WTC11 (cell line): ENCODE measurements at regions not wholly inside any gene's neighbourhood (a gene's known extent, or its start where the extent isn't known, plus 50 kb on each side); places are given as distances from the start of the nearest gene placed in this dataset.

Experiments used
- ZNF263 ChIP-seq: sonication (generic); formaldehyde crosslinking; IDR thresholded peaks from 2 replicates; pipeline ENCODE4 v1.8.1; 2022; ENCODE audit warnings: low read depth, mild to moderate bottlenecking, moderate library complexity, missing genetic modification reagents
- TF ChIP-seq, protein P1 (sequence below): fragments of 200-600 bp; IDR thresholded peaks from 2 replicates; pipeline ENCODE4 v1.8.0; 2022; ENCODE audit warnings: antibody characterized with exemption
- TF ChIP-seq, protein P2 (sequence below): sonication (generic); formaldehyde crosslinking; IDR thresholded peaks from 2 replicates; pipeline ENCODE4 v1.8.0; 2022; ENCODE audit warnings: mild to moderate bottlenecking, missing genetic modification reagents

DNA sequence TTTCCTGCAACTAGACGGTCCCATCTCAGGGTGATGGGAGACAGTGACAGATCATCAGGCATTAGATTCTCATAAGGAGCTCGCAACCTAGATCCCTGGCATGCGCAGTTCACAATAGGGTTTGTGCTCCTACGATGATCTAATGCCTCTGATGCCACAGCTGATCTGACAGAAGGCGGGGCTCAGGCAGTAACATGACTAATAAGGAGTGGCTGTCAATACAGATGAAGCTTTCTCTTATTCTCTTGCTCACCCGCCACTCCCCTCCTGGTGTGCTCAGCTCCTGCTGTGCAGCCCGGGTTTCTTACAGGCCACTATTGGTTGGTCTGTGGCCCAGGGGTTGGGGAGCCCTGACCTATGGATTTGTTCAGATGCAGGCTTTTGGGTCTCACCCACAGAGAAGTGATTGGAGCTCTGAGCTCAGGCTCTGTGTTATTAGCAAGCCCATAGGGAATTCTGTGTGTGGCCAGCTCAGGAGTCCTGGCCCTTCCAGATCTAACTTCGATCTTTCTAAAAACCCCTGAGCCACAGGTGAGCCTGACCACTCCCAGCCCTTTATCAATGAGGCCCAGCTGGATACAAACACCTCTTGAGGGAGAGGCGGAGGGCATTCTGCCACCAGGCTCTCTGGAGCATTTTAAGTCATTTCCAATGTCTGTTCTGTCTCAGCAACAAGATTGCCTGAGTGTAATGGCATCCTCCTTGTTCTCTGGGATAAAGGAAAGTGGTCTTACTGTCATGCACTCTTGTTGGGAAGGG, 351.8 kb downstream of the BUD13 start:
- TF ChIP-seq ZNF263 (CRISPR knock-in tag) = no peak
- TF ChIP-seq, protein P1, sequence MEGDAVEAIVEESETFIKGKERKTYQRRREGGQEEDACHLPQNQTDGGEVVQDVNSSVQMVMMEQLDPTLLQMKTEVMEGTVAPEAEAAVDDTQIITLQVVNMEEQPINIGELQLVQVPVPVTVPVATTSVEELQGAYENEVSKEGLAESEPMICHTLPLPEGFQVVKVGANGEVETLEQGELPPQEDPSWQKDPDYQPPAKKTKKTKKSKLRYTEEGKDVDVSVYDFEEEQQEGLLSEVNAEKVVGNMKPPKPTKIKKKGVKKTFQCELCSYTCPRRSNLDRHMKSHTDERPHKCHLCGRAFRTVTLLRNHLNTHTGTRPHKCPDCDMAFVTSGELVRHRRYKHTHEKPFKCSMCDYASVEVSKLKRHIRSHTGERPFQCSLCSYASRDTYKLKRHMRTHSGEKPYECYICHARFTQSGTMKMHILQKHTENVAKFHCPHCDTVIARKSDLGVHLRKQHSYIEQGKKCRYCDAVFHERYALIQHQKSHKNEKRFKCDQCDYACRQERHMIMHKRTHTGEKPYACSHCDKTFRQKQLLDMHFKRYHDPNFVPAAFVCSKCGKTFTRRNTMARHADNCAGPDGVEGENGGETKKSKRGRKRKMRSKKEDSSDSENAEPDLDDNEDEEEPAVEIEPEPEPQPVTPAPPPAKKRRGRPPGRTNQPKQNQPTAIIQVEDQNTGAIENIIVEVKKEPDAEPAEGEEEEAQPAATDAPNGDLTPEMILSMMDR = no peak
- TF ChIP-seq, protein P2, sequence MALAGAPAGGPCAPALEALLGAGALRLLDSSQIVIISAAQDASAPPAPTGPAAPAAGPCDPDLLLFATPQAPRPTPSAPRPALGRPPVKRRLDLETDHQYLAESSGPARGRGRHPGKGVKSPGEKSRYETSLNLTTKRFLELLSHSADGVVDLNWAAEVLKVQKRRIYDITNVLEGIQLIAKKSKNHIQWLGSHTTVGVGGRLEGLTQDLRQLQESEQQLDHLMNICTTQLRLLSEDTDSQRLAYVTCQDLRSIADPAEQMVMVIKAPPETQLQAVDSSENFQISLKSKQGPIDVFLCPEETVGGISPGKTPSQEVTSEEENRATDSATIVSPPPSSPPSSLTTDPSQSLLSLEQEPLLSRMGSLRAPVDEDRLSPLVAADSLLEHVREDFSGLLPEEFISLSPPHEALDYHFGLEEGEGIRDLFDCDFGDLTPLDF (CRISPR knock-in tag) = no peak
